B cell (primary cell): ENCODE measurements at regions not wholly inside any gene's neighbourhood (a gene's known extent, or its start where the extent isn't known, plus 50 kb on each side); places are given as distances from the start of the nearest gene placed in this dataset.

ENCODE experiments used
- ATAC-seq: fragments of 200-7000 bp; cut with Tn5 transposase; one replicate; pipeline ENCODE4 v1.10.0; 2021; ENCODE audit warnings: low read depth, mild to moderate bottlenecking, moderate number of reproducible peaks, moderate library complexity
- CTCF ChIA-PET: fragments of 350-600 bp; sonication (Branson Sonifier 250); formaldehyde crosslinking; loops from one replicate; lab custom pipeline; 2021; ENCODE audit warnings: antibody characterized with exemption, inconsistent platforms; lab: Charles Lee
- POLR2A ChIA-PET: fragments of 350-600 bp; sonication (Branson Sonifier 250); formaldehyde crosslinking; loops from one replicate; lab custom pipeline; 2021; ENCODE audit warnings: antibody characterized with exemption; lab: Charles Lee
- DNase-seq: peaks from one replicate; pipeline ENCODE4 v3.0.0; 2013
- H2AFZ ChIP-seq: 2 replicates; pipeline ENCODE4 v1.6.1; 2012; ENCODE audit warnings: mild to moderate bottlenecking, low read depth, low read length; ENCODE audit not compliant: insufficient read depth, poor library complexity, severe bottlenecking
- H3K27ac ChIP-seq, 2 donors: 1 replicate in 1 of 2; 2 replicates in 1 of 2; pipeline ENCODE4 v1.5.1; 2012 to 2013; ENCODE audit warnings: low read length in 2 of 2, mild to moderate bottlenecking in 2 of 2, moderate library complexity in 1 of 2
- H3K27me3 ChIP-seq, 4 experiments: fragments of 200-600 bp in 1 of 4; sonication (generic) in 1 of 4; replicated peaks in 1 of 4; 1 replicate in 2 of 4; 2 replicates in 2 of 4; pipeline versions ENCODE4 v1.6.1 to v1.7.0; 2013 to 2016; ENCODE audit warnings: low read length in 3 of 4, mild to moderate bottlenecking in 2 of 4, mixed read lengths in 1 of 4, moderate library complexity in 1 of 4; ENCODE audit not compliant: insufficient read depth in 4 of 4, control insufficient read depth in 3 of 4; ENCODE audit errors: control extremely low read depth in 1 of 4
- H3K36me3 ChIP-seq, 2 experiments: replicated peaks in 1 of 2; 1 replicate in 1 of 2; 2 replicates in 1 of 2; pipeline versions ENCODE4 v1.6.1 to v1.7.1; 2013; ENCODE audit warnings: low read length in 1 of 2; ENCODE audit not compliant: insufficient read depth in 2 of 2, control insufficient read depth in 1 of 2; ENCODE audit errors: control extremely low read depth in 1 of 2, extremely low read depth in 1 of 2
- H3K4me1 ChIP-seq, 2 donors: fragments of 200-600 bp in 1 of 2; sonication (generic) in 1 of 2; 1 replicate in 1 of 2; 2 replicates in 1 of 2; pipeline versions ENCODE4 v1.5.1 to v1.6.1; 2013 to 2017; ENCODE audit warnings: low read length in 2 of 2; ENCODE audit not compliant: control insufficient read depth in 2 of 2, insufficient read depth in 2 of 2
- H3K4me2 ChIP-seq: replicated peaks from 2 replicates; pipeline ENCODE3; 2012; ENCODE audit warnings: mild to moderate bottlenecking, low read depth, low read length; ENCODE audit not compliant: poor library complexity, severe bottlenecking
- H3K4me3 ChIP-seq, 5 experiments: fragments of 200-600 bp in 1 of 5; sonication (generic) in 1 of 5; 1 replicate in 3 of 5; 2 replicates in 2 of 5; pipeline versions ENCODE4 v1.5.1 to v1.7.0; 2011 to 2016; ENCODE audit warnings: low read length in 4 of 5, mild to moderate bottlenecking in 4 of 5, low read depth in 2 of 5, control low read depth in 1 of 5, moderate library complexity in 1 of 5; ENCODE audit not compliant: insufficient read depth in 1 of 5; ENCODE audit errors: control extremely low read depth in 1 of 5, extremely low read depth in 1 of 5
- H3K79me2 ChIP-seq: fragments of 200-600 bp; sonication (generic); one replicate; pipeline ENCODE4 v1.6.0; 2016; ENCODE audit warnings: low read length; ENCODE audit not compliant: control insufficient read depth, insufficient read depth
- H3K9ac ChIP-seq: fragments of 200-600 bp; sonication (generic); 2 replicates; pipeline ENCODE4 v1.6.1; 2017; ENCODE audit warnings: mild to moderate bottlenecking, low read length, moderate library complexity
- H3K9me3 ChIP-seq, 3 donors: one replicate each; pipeline versions ENCODE4 v1.6.1 to v1.7.1; 2013; ENCODE audit warnings: low read length in 2 of 3; ENCODE audit not compliant: control insufficient read depth in 2 of 3, insufficient read depth in 1 of 3; ENCODE audit errors: control extremely low read depth in 1 of 3
- H4K20me1 ChIP-seq: 2 replicates; pipeline ENCODE4 v1.6.0; 2012; ENCODE audit warnings: mild to moderate bottlenecking, low read length; ENCODE audit not compliant: insufficient read depth, control insufficient read depth, poor library complexity, severe bottlenecking
- H3K27ac Mint-ChIP-seq: one replicate; pipeline ENCODE4 v1.8.0; 2021; ENCODE audit warnings: mixed read lengths
- H3K27me3 Mint-ChIP-seq: one replicate; pipeline ENCODE4 v1.8.0; 2021; ENCODE audit warnings: mixed read lengths
- H3K4me1 Mint-ChIP-seq: one replicate; pipeline ENCODE4 v1.8.0; 2021; ENCODE audit warnings: mixed read lengths
- H3K4me3 Mint-ChIP-seq: one replicate; pipeline ENCODE4 v1.8.0; 2021; ENCODE audit warnings: mixed read lengths
- H3K9me3 Mint-ChIP-seq: one replicate; pipeline ENCODE4 v1.8.0; 2022; ENCODE audit warnings: mixed read lengths; ENCODE audit not compliant: insufficient read depth
- CTCF ChIP-seq: fragments of 200-600 bp; IDR thresholded peaks from one replicate; pipeline ENCODE4 v1.8.0; 2022; ENCODE audit warnings: antibody characterized with exemption, mild to moderate bottlenecking
- EZH2 ChIP-seq: IDR thresholded peaks from 2 replicates; pipeline ENCODE4 v1.6.1; 2012; ENCODE audit warnings: borderline replicate concordance, low read depth, mild to moderate bottlenecking, moderate library complexity, low read length; ENCODE audit not compliant: insufficient read depth, poor library complexity, severe bottlenecking
- WGBS: methylation state at CpG from one replicate; pipeline ENCODE4 v1.1.5; 2013; ENCODE audit warnings: missing lambda C conversion rate; ENCODE audit not compliant: insufficient coverage; 5-methylcytosine and 5-hydroxymethylcytosine counted together
- intact Hi-C: fragments of 100-400 bp; cut with micrococcal nuclease; formaldehyde crosslinking; loops from one replicate; pipeline ENCODE4 v1.10.0; 2022

- intact Hi-C loops = no loop called here
- Histone ChIP-seq H3K27me3 (no peaks in the 10 kb centered on the region), H3K9me3 (peaks cover 0 to 2% (median 0%) of the 10 kb centered on the region in 3 donors), H4K20me1 (no peaks in the 10 kb centered on the region), H3K36me3 (no peaks in the 10 kb centered on the region), H3K4me1 (no peaks in the 10 kb centered on the region), H3K27ac (no peak overlapping the region), H3K4me2 (no peak overlapping the region), H3K4me3 (no peak overlapping the region), H3K9ac (no peak overlapping the region), H3K79me2 (no peaks in the 10 kb centered on the region), H2AFZ (no peak overlapping the region)
- H3K27ac Mint-ChIP-seq = no peak overlapping the region
- TF ChIP-seq CTCF (no peak), EZH2 (no peak)
- ATAC-seq (no peak), DNase-seq (no peak)
- 84% methylated on average over 8 of the region's 10 CpGs for WGBS
- POLR2A ChIA-PET = no interaction called here
- H3K27me3 Mint-ChIP-seq = no peaks in the 10 kb centered on the region
- no peaks in the 10 kb centered on the region for H3K4me1 Mint-ChIP-seq
- CTCF ChIA-PET = no interaction called here
- H3K4me3 Mint-ChIP-seq = no peak overlapping the region
- no peaks in the 10 kb centered on the region for H3K9me3 Mint-ChIP-seq
Measured at GRCh38 chr16:63719926-63720325, 1401.9 kb downstream of the CDH11 start.

- POLR2A ChIA-PET = no interaction called here
- Histone ChIP-seq H3K4me2 (no peak overlapping the region), H3K4me3 (no peak overlapping the region), H2AFZ (no peak overlapping the region), H3K27ac (no peak overlapping the region), H3K79me2 (no peaks in the 10 kb centered on the region), H3K9ac (no peak overlapping the region), H3K27me3 (no peaks in the 10 kb centered on the region), H3K9me3 (peaks cover 0 to 2% (median 0%) of the 10 kb centered on the region in 3 donors), H3K4me1 (no peaks in the 10 kb centered on the region), H4K20me1 (no peaks in the 10 kb centered on the region), H3K36me3 (no peaks in the 10 kb centered on the region)
- Mint-ChIP-seq H3K4me3 (no peak overlapping the region), H3K27me3 (no peaks in the 10 kb centered on the region), H3K9me3 (peaks cover 2% of the 10 kb centered on the region), H3K27ac (no peak overlapping the region), H3K4me1 (no peaks in the 10 kb centered on the region)
- no peak for DNase-seq
- CTCF ChIA-PET = no interaction called here
- TF ChIP-seq CTCF (no peak), EZH2 (no peak)
- ATAC-seq = no peak
- intact Hi-C loops = no loop called here
Measured at GRCh38 chr16:63717806-63718205, 1404.1 kb downstream of the CDH11 start.
